Right lobe of liver (tissue), 4 donors: ENCODE measurements at regions not wholly inside any gene's neighbourhood (a gene's known extent, or its start where the extent isn't known, plus 50 kb on each side); places are given as distances from the start of the nearest gene placed in this dataset.

Experiments used
- CTCF ChIP-seq, 4 donors: fragments of 200-600 bp in 3 of 4; fragments of 450-650 bp in 1 of 4; IDR thresholded peaks; one replicate each; pipeline versions ENCODE4 v1.5.1 to v1.8.0; 2016 to 2022; ENCODE audit warnings: antibody characterized with exemption in 4 of 4, mild to moderate bottlenecking in 2 of 4
- POLR2A ChIP-seq: fragments of 450-650 bp; IDR thresholded peaks from one replicate; pipeline ENCODE4 v1.6.1; 2017; ENCODE audit warnings: antibody characterized with exemption, mild to moderate bottlenecking
- donor health status: DM: no; HTN: no; CAD: no.
- donor health status: DM: no; HTN: no; CAD: no.
- donor health status: DM: no; HTN: yes; CAD: no.

DNA sequence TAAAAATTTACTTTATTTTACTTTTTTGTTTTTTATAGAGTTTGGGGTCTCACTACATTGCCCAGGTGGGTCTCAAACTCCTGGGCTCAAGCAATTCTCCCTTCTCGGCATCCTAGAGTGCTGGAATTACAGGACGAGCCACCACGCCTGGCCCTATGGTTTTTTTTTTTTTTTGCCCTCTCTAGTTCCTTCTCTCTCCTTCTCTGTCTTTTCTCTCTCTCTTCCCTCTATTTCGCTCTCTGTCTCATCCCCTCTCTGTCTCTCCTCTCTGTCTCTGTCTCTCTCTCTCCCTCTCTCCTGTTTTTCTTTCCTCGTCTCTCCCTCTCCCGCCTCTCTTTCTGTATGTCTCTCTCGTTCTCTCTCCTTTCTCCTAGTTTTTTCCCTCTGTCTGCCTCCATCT lies 202.6 kb upstream of the LHX5 start:
- TF ChIP-seq CTCF (IDR thresholded peaks at IDR 0.05) (no peak), POLR2A (no peak)
